Endothelial cell of umbilical vein (primary cell): ENCODE measurements at regions not wholly inside any gene's neighbourhood (a gene's known extent, or its start where the extent isn't known, plus 50 kb on each side); places are given as distances from the start of the nearest gene placed in this dataset.

ENCODE experiments used
- BruUV-seq: library from RNA; stranded (reverse); fragments of 400-500 nt; replicated peaks from 2 replicates; lab custom pipeline; 2021; lab: Mats Ljungman, UMichigan
- CTCF ChIA-PET: fragments of 300-600, 350-600 bp; sonication (Branson Sonifier 250); formaldehyde crosslinking; loops from one replicate; lab custom pipeline; 2021; ENCODE audit warnings: antibody characterized with exemption, inconsistent platforms; lab: Charles Lee
- POLR2A ChIA-PET: fragments of 300-600, 350-600 bp; sonication (Branson Sonifier 250); formaldehyde crosslinking; loops from one replicate; lab custom pipeline; 2021; ENCODE audit warnings: antibody characterized with exemption, inconsistent platforms; lab: Charles Lee
- DNase-seq: peaks from one replicate; pipeline ENCODE4 v3.0.0-alpha.2; 2011; ENCODE audit warnings: low read depth, low spot score
- FAIRE-seq: peaks from 2 replicates; lab custom pipeline; 2011; peaks lifted over from hg19 to GRCh38; lab: Jason Lieb, UNC
- H2AFZ ChIP-seq: 2 replicates; pipeline ENCODE4 v1.6.0; 2012; ENCODE audit warnings: low read depth, low read length, control low read depth, inconsistent platforms
- H3K27ac ChIP-seq: 2 replicates; pipeline ENCODE4 v1.5.1; 2011; ENCODE audit warnings: low read depth, mild to moderate bottlenecking, control low read depth, low read length, moderate library complexity; ENCODE audit not compliant: insufficient read depth
- H3K27me3 ChIP-seq, 2 experiments: 2 replicates each; pipeline versions ENCODE4 v1.6.0 to v1.6.1; 2011; ENCODE audit warnings: low read length in 2 of 2, mixed read lengths in 1 of 2; ENCODE audit not compliant: control insufficient read depth in 2 of 2, insufficient read depth in 2 of 2
- H3K36me3 ChIP-seq, 2 experiments: 2 replicates in 1 of 2; 3 replicates in 1 of 2; pipeline ENCODE4 v1.5.1; 2011; ENCODE audit warnings: low read length in 2 of 2, mild to moderate bottlenecking in 1 of 2, moderate library complexity in 1 of 2; ENCODE audit not compliant: control insufficient read depth in 2 of 2, insufficient read depth in 2 of 2; ENCODE audit errors: extremely low read depth in 1 of 2
- H3K4me1 ChIP-seq: 3 replicates; pipeline ENCODE4 v1.5.1; 2011; ENCODE audit warnings: mild to moderate bottlenecking, low read length; ENCODE audit not compliant: control insufficient read depth, insufficient read depth; ENCODE audit errors: extremely low read depth
- H3K4me2 ChIP-seq: 2 replicates; pipeline ENCODE4 v1.6.1; 2011; ENCODE audit warnings: low read length, control low read depth, mixed read lengths; ENCODE audit not compliant: insufficient read depth
- H3K4me3 ChIP-seq, 3 experiments: fragments of 200-600 bp in 1 of 3; sonication (generic), shearing (Covaris generic) in 1 of 3; replicated peaks in 1 of 3; 2 replicates each; pipeline ENCODE4 v1.5.1; 2011 to 2016; ENCODE audit warnings: control low read depth in 3 of 3, low read length in 3 of 3, mild to moderate bottlenecking in 2 of 3, inconsistent platforms in 1 of 3, low read depth in 1 of 3, moderate library complexity in 1 of 3; ENCODE audit not compliant: insufficient read depth in 1 of 3
- H3K79me2 ChIP-seq: 2 replicates; pipeline ENCODE4 v1.6.0; 2012; ENCODE audit warnings: low read length, inconsistent platforms; ENCODE audit not compliant: control insufficient read depth, insufficient read depth
- H3K9ac ChIP-seq: replicated peaks from 2 replicates; pipeline ENCODE3; 2011; ENCODE audit warnings: low read length, control low read depth; ENCODE audit not compliant: insufficient read depth; ENCODE audit errors: extremely low read depth
- H3K9me1 ChIP-seq: replicated peaks from 3 replicates; pipeline ENCODE4 v1.6.0; 2011; ENCODE audit warnings: mild to moderate bottlenecking, low read length; ENCODE audit not compliant: control insufficient read depth, insufficient read depth; ENCODE audit errors: extremely low read depth
- H3K9me3 ChIP-seq: replicated peaks from 2 replicates; pipeline ENCODE4 v1.5.1; 2012; ENCODE audit warnings: low read length, inconsistent platforms; ENCODE audit not compliant: control insufficient read depth, insufficient read depth
- H4K20me1 ChIP-seq: replicated peaks from 2 replicates; pipeline ENCODE3; 2011; ENCODE audit warnings: mild to moderate bottlenecking, low read length; ENCODE audit not compliant: control insufficient read depth, insufficient read depth; ENCODE audit errors: extremely low read depth
- EZH2 ChIP-seq: IDR thresholded peaks from 2 replicates; pipeline ENCODE4 v1.6.1; 2012; ENCODE audit warnings: borderline replicate concordance, low read depth, mild to moderate bottlenecking, moderate library complexity, low read length, inconsistent platforms; ENCODE audit not compliant: severe bottlenecking
- FOS ChIP-seq: IDR thresholded peaks from 2 replicates; pipeline ENCODE4 v1.6.1; 2011; ENCODE audit warnings: mild to moderate bottlenecking, low read length, moderate library complexity, borderline replicate concordance; ENCODE audit not compliant: insufficient read depth
- GATA2 ChIP-seq: IDR thresholded peaks from 2 replicates; pipeline ENCODE4 v1.7.0; 2011; ENCODE audit warnings: low read depth, mild to moderate bottlenecking, moderate library complexity, mixed read lengths, low read length; ENCODE audit not compliant: insufficient read length, insufficient read depth
- JUN ChIP-seq: IDR thresholded peaks from 2 replicates; pipeline ENCODE4 v1.6.1; 2011; ENCODE audit warnings: borderline replicate concordance, low read depth; ENCODE audit not compliant: insufficient read length, insufficient read depth
- MYC ChIP-seq: IDR thresholded peaks from one replicate; pipeline ENCODE4 v1.6.1; 2011; ENCODE audit warnings: mild to moderate bottlenecking, low read depth, low read length
- POLR2A ChIP-seq: IDR thresholded peaks from 2 replicates; pipeline ENCODE4 v1.6.1; 2012; ENCODE audit warnings: low read depth, mild to moderate bottlenecking, control low read depth, low read length
- POLR2AphosphoS5 ChIP-seq: IDR thresholded peaks from 2 replicates; pipeline ENCODE4 v1.6.1; 2012; ENCODE audit warnings: low read depth, mild to moderate bottlenecking, control low read depth, low read length, moderate library complexity; ENCODE audit not compliant: insufficient read depth
- dilution Hi-C: fragments of 300-500 bp; cut with MboI; formaldehyde crosslinking; loops from one replicate; pipeline ENCODE4 v1.15.0; 2019; ENCODE audit warnings: low sequenced_read_pairs; ENCODE audit not compliant: extremely low pct_ligation_motif_present
- intact Hi-C: fragments of 100-400 bp; cut with micrococcal nuclease; formaldehyde crosslinking; loops from one replicate; pipeline ENCODE4 v1.10.0; 2022
- TF ChIP-seq, protein P1 (sequence below), 2 donors: IDR thresholded peaks; 1 replicate in 1 of 2; 2 replicates in 1 of 2; pipeline ENCODE4 v1.5.1; 2011; ENCODE audit warnings: low read length in 2 of 2, mild to moderate bottlenecking in 2 of 2, moderate library complexity in 2 of 2, control low read depth in 1 of 2, inconsistent platforms in 1 of 2, low read depth in 1 of 2; ENCODE audit not compliant: insufficient read depth in 1 of 2; ENCODE audit errors: extremely low read depth in 1 of 2
- TF ChIP-seq, protein P2 (sequence below): IDR thresholded peaks from 2 replicates; pipeline ENCODE4 v1.6.1; 2011; ENCODE audit not compliant: insufficient read depth, insufficient read length

DNA sequence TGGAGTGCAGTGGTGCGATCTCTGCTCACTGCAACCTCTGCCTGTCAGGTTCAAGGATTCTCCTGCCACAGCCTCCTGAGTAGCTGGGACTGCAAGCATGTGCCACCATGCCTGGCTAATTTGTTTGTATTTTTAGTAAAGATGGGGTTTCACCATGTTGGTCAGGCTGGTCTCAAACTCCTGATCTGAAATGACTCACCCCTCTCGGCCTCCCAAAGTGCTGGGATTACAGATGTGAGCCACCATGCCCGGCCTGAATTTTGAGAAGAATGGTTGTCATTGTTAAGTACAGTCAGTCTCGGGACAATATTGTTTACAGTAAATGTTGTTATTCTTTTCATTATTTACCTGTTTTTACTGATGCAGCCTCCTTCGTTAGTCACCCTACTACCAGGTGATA lies 1226.2 kb upstream of the TENM3 start:
- dilution Hi-C loops (no loop called here), intact Hi-C loops (no loop called here)
- peaks cover 3% of the 10 kb centered on the region for H3K9me3 ChIP-seq
- no peaks in the 10 kb centered on the region for H3K36me3 ChIP-seq
- no peaks in the 10 kb centered on the region for H3K4me1 ChIP-seq
- H4K20me1 ChIP-seq = no peaks in the 10 kb centered on the region
- DNase-seq (no peak), FAIRE-seq (no peak)
- no peak overlapping the region for H3K4me2 ChIP-seq
- H3K9me1 ChIP-seq = no peaks in the 10 kb centered on the region
- CTCF ChIA-PET = no interaction called here
- H3K27ac ChIP-seq = no peak overlapping the region
- BruUV-seq = no TSS peak
- TF ChIP-seq POLR2AphosphoS5 (no peak), JUN (no peak), MYC (no peak), GATA2 (no peak), POLR2A (no peak)
- H2AFZ ChIP-seq = no peak overlapping the region
- H3K79me2 ChIP-seq = no peaks in the 10 kb centered on the region
- no peak overlapping the region for H3K4me3 ChIP-seq
- POLR2A ChIA-PET = no interaction called here
- H3K27me3 ChIP-seq = no peaks in the 10 kb centered on the region
- H3K9ac ChIP-seq = no peak overlapping the region

DNA sequence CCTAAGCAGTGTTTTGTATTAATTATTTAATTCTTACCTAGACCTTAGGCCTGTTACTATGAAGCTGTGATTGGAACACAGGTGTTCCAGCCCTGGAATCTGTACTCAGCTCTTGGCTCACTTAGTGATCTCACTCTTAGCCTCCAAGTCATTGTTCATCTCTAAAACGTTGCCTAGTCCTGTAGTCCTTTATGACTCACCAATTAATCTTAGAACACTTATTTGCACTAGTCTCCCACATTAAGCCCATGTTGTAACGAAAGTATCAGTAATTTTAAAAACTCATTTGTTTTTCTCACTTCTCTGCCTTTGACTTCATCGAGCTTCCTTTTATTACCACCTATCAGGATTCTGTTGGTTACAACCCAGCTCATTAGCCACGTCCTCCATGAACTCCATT lies 1224.7 kb upstream of the TENM3 start:
- H3K4me2 ChIP-seq = no peak overlapping the region
- ChIA-PET POLR2A (no interaction called here), CTCF (no interaction called here)
- H2AFZ ChIP-seq = no peak overlapping the region
- peaks cover 2% of the 10 kb centered on the region for H3K9me3 ChIP-seq
- H3K4me1 ChIP-seq = no peaks in the 10 kb centered on the region
- no peak overlapping the region for H3K4me3 ChIP-seq
- no peak for TF ChIP-seq MYC
- TF ChIP-seq JUN = no peak
- no peak for TF ChIP-seq GATA2
- TF ChIP-seq, protein P1, sequence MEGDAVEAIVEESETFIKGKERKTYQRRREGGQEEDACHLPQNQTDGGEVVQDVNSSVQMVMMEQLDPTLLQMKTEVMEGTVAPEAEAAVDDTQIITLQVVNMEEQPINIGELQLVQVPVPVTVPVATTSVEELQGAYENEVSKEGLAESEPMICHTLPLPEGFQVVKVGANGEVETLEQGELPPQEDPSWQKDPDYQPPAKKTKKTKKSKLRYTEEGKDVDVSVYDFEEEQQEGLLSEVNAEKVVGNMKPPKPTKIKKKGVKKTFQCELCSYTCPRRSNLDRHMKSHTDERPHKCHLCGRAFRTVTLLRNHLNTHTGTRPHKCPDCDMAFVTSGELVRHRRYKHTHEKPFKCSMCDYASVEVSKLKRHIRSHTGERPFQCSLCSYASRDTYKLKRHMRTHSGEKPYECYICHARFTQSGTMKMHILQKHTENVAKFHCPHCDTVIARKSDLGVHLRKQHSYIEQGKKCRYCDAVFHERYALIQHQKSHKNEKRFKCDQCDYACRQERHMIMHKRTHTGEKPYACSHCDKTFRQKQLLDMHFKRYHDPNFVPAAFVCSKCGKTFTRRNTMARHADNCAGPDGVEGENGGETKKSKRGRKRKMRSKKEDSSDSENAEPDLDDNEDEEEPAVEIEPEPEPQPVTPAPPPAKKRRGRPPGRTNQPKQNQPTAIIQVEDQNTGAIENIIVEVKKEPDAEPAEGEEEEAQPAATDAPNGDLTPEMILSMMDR (IDR thresholded peaks at IDR 0.05; ENCODE audit: extremely low read depth in 1 of 2, insufficient read depth in 1 of 2, low read depth in 1 of 2, low read length in 2 of 2) = no peak
- no peak for TF ChIP-seq POLR2AphosphoS5
- TF ChIP-seq FOS = no peak
- no peak for TF ChIP-seq POLR2A
- no peak for TF ChIP-seq EZH2
- TF ChIP-seq, protein P2, sequence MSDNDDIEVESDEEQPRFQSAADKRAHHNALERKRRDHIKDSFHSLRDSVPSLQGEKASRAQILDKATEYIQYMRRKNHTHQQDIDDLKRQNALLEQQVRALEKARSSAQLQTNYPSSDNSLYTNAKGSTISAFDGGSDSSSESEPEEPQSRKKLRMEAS = no peak
- H3K9ac ChIP-seq = no peak overlapping the region
- H3K27me3 ChIP-seq = no peaks in the 10 kb centered on the region
- H3K36me3 ChIP-seq = no peaks in the 10 kb centered on the region
- H3K9me1 ChIP-seq = no peaks in the 10 kb centered on the region
- intact Hi-C loops = no loop called here
- H3K27ac ChIP-seq = no peak overlapping the region
- no peak for DNase-seq
- H3K79me2 ChIP-seq = no peaks in the 10 kb centered on the region
- no TSS peak for BruUV-seq
- no peaks in the 10 kb centered on the region for H4K20me1 ChIP-seq
- FAIRE-seq = no peak
- dilution Hi-C loops = no loop called here
